SU-DHL-6 (cell line): ENCODE measurements at regions not wholly inside any gene's neighbourhood (a gene's known extent, or its start where the extent isn't known, plus 50 kb on each side); places are given as distances from the start of the nearest gene placed in this dataset.
"Not testable (repeated sequence)": the region's sequence is repeated elsewhere in the genome, so short reads cannot be mapped to it uniquely, and the experiment has no call there.

Experiments
- H2AFZ ChIP-seq: fragments of 200-600 bp; sonication (generic); 2 replicates; pipeline ENCODE4 v1.6.1; 2014; ENCODE audit warnings: low read depth, mild to moderate bottlenecking, moderate library complexity, mixed read lengths, antibody characterized with exemption, low read length; ENCODE audit not compliant: severe bottlenecking
- H3F3A ChIP-seq: fragments of 200-600 bp; shearing (Covaris generic); 2 replicates; pipeline ENCODE4 v1.6.0; 2016; ENCODE audit warnings: antibody characterized with exemption, mild to moderate bottlenecking; ENCODE audit not compliant: insufficient read depth
- H3K27ac ChIP-seq: fragments of 200-600 bp; sonication (generic); 2 replicates; pipeline ENCODE4 v1.5.1; 2016; ENCODE audit warnings: low read depth, mild to moderate bottlenecking, low read length, moderate library complexity, mixed read lengths
- H3K27me3 ChIP-seq: fragments of 200-600 bp; sonication (generic), shearing (Covaris generic); 2 replicates; pipeline ENCODE4 v1.6.0; 2014; ENCODE audit warnings: mild to moderate bottlenecking, low read length
- H3K36me3 ChIP-seq: fragments of 200-600 bp; sonication (generic); 2 replicates; pipeline ENCODE4 v1.6.1; 2014; ENCODE audit warnings: mild to moderate bottlenecking, low read length, mixed read lengths
- H3K4me2 ChIP-seq: fragments of 300-600, 200-600 bp; shearing (Covaris generic), sonication (generic); 2 replicates; pipeline ENCODE4 v1.6.0; 2014; ENCODE audit warnings: low read length, low read depth, mild to moderate bottlenecking; ENCODE audit not compliant: poor library complexity, severe bottlenecking
- H3K4me3 ChIP-seq: fragments of 200-600 bp; sonication (generic); 2 replicates; pipeline ENCODE4 v1.5.1; 2014; ENCODE audit warnings: antibody characterized with exemption, low read length, mild to moderate bottlenecking, mixed read lengths; ENCODE audit not compliant: insufficient read depth, poor library complexity, severe bottlenecking
- H3K79me2 ChIP-seq: fragments of 200-600 bp; sonication (generic); 2 replicates; pipeline ENCODE4 v1.6.1; 2014; ENCODE audit warnings: mild to moderate bottlenecking, low read length, moderate library complexity; ENCODE audit not compliant: insufficient read depth
- H3K9ac ChIP-seq: fragments of 200-600 bp; sonication (generic); 2 replicates; pipeline ENCODE4 v1.7.0; 2014; ENCODE audit warnings: mild to moderate bottlenecking, low read length
- H3K9me2 ChIP-seq: fragments of 200-600 bp; sonication (generic); replicated peaks from 2 replicates; pipeline ENCODE4 v1.6.1; 2014; ENCODE audit warnings: low read length; ENCODE audit not compliant: insufficient read depth
- H3K9me3 ChIP-seq: fragments of 200-600 bp; sonication (generic); 2 replicates; pipeline ENCODE4 v1.6.1; 2014; ENCODE audit warnings: low read length, mixed read lengths; ENCODE audit not compliant: insufficient read depth
- H4K20me1 ChIP-seq: fragments of 200-600 bp; sonication (generic); 2 replicates; pipeline ENCODE4 v1.6.1; 2014; ENCODE audit warnings: low read depth, mild to moderate bottlenecking, antibody characterized with exemption, low read length, moderate library complexity, mixed read lengths
- EZH2phosphoT487 ChIP-seq: fragments of 200-600 bp; sonication (generic), shearing (Covaris generic); conservative IDR thresholded peaks from 2 replicates; pipeline ENCODE4 v1.6.1; 2018; ENCODE audit warnings: mild to moderate bottlenecking, antibody characterized with exemption, low read length, moderate library complexity, mixed read lengths
- TF ChIP-seq, protein P1 (sequence below): fragments of 200-600 bp; sonication (generic); IDR thresholded peaks from one replicate; pipeline ENCODE4 v1.5.1; 2017; ENCODE audit warnings: antibody characterized with exemption, mild to moderate bottlenecking, low read length, moderate library complexity; ENCODE audit not compliant: insufficient read depth, poor library complexity, severe bottlenecking

DNA sequence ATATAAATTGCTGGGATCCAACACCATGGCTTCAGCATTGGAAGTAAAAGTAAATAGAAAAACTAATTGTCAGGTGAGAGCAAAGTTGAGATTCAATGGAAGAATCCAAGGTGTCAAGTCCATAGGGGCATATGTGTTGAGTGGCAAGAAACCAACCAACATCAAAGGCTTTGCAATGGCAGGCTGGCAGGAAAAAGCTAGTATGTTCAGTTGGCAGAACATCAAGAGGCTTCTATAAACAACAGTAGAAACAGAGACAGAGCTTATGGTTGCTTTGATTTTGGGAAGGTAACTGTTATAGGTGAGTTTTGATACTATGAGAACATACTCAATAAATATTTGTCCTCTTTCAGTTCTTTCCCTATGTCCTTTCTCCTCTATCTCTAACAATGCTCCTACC, 553.7 kb upstream of the MDGA2 start:
- Histone ChIP-seq H3K27me3 (no peaks in the 10 kb centered on the region), H3K79me2 (no peaks in the 10 kb centered on the region), H3K9ac (no peak overlapping the region), H3F3A (no peaks in the 10 kb centered on the region), H3K9me2 (no peaks in the 10 kb centered on the region), H2AFZ (no peak overlapping the region), H3K4me3 (no peak overlapping the region), H3K4me2 (no peak overlapping the region), H3K9me3 (no peaks in the 10 kb centered on the region), H4K20me1 (no peaks in the 10 kb centered on the region), H3K27ac (no peak overlapping the region), H3K36me3 (no peaks in the 10 kb centered on the region)
- TF ChIP-seq EZH2phosphoT487: no peak
- TF ChIP-seq, protein P1, sequence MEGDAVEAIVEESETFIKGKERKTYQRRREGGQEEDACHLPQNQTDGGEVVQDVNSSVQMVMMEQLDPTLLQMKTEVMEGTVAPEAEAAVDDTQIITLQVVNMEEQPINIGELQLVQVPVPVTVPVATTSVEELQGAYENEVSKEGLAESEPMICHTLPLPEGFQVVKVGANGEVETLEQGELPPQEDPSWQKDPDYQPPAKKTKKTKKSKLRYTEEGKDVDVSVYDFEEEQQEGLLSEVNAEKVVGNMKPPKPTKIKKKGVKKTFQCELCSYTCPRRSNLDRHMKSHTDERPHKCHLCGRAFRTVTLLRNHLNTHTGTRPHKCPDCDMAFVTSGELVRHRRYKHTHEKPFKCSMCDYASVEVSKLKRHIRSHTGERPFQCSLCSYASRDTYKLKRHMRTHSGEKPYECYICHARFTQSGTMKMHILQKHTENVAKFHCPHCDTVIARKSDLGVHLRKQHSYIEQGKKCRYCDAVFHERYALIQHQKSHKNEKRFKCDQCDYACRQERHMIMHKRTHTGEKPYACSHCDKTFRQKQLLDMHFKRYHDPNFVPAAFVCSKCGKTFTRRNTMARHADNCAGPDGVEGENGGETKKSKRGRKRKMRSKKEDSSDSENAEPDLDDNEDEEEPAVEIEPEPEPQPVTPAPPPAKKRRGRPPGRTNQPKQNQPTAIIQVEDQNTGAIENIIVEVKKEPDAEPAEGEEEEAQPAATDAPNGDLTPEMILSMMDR: no peak

DNA sequence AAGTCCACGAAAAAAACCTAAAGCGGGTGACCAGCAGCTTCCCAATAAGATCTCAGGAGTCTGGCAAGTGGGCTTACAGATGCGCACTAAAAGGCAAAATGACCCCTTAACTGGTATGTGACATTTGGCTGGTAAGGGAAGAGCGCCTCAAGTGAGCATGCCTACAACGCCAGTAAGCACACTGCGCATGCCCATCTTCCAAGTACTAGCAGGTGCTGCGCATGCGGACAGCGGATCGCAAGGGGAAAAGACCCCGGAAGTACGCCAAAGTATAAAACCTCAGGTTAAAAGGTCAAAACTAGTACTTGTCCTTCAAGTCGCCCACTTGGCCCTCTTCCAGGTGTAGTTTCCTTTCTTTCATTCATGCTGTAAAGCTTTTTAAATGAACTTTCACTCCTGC, 518.5 kb upstream of the MDGA2 start:
- Histone ChIP-seq H3K27me3 (no peaks in the 10 kb centered on the region), H3F3A (no peaks in the 10 kb centered on the region), H3K9me2 (no peaks in the 10 kb centered on the region), H3K36me3 (no peaks in the 10 kb centered on the region), H3K79me2 (no peaks in the 10 kb centered on the region), H4K20me1 (no peaks in the 10 kb centered on the region), H3K9ac (no peak overlapping the region), H2AFZ (no peak overlapping the region), H3K9me3 (no peaks in the 10 kb centered on the region), H3K4me3 (no peak overlapping the region), H3K4me2 (no peak overlapping the region), H3K27ac (no peak overlapping the region)
- TF ChIP-seq EZH2phosphoT487: no peak
- TF ChIP-seq, protein P1: no peak

DNA sequence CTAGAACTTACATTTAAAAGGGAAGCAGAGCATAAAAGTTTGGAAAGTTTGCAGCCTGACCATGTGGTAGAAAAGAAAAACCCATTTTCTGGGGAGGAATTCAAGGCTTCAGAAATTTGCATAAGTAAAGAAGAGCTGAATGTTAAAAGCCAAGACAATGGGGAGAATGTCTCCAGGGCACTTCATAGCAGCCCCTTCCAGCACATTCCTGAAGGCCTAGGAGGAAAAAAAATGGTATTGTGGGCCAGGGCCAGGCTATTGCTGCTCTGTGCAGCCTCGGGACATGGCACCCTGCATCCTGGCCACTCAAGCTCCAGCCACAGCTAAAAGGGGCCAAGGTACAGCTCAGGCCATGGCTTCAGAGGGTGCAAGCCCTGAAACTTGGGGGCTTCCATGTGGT, 474.2 kb upstream of the MDGA2 start:
- H3F3A ChIP-seq, H3K36me3 ChIP-seq, H3K9me2 ChIP-seq, H3K9me3 ChIP-seq, H3K79me2 ChIP-seq, H3K27me3 ChIP-seq, H3K4me3 ChIP-seq, H3K4me2 ChIP-seq, H4K20me1 ChIP-seq, H3K27ac ChIP-seq, H3K9ac ChIP-seq: not testable (repeated sequence)
- H2AFZ ChIP-seq: peak overlapping the region; percentile 14

DNA sequence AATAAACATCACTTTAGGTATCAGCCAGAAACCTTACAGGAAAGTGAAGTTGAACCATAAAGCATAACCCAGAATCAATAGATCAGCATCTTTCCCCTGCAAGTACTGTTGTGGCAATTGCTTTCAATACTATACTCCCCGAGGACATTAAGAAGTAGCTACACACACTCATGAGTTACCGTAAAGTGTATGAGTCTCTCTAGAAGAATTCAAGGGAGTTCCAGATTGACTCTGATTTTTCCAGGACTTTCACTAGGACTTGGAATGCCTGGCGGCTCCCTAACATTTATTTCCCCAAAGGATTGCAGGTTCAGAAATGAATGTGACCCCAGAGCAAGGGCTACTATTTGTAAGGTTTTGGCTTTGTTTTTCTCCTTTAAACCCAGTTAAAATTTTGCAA, 465.4 kb upstream of the MDGA2 start:
- Histone ChIP-seq H3K4me2 (no peak overlapping the region), H3K9me3 (no peaks in the 10 kb centered on the region), H2AFZ (no peak overlapping the region), H3K27ac (no peak overlapping the region), H3K27me3 (no peaks in the 10 kb centered on the region), H3K4me3 (no peak overlapping the region), H3K36me3 (no peaks in the 10 kb centered on the region), H3K79me2 (no peaks in the 10 kb centered on the region), H3K9me2 (no peaks in the 10 kb centered on the region), H3K9ac (no peak overlapping the region), H3F3A (no peaks in the 10 kb centered on the region), H4K20me1 (no peaks in the 10 kb centered on the region)
- no peak for TF ChIP-seq EZH2phosphoT487
- TF ChIP-seq, protein P1: no peak
